RWPE1 (cell line): ENCODE measurements at regions not wholly inside any gene's neighbourhood (a gene's known extent, or its start where the extent isn't known, plus 50 kb on each side); places are given as distances from the start of the nearest gene placed in this dataset.

Source experiments
- CTCF ChIA-PET: fragments of 350-600 bp; sonication (Branson Sonifier 250); formaldehyde crosslinking; extraction: SDS; loops from one replicate; lab custom pipeline; 2021; lab: Yijun Ruan, JAX
- POLR2A ChIA-PET: fragments of 400-600 bp; formaldehyde crosslinking; extraction: SDS; loops from one replicate; lab custom pipeline; 2020; ENCODE audit warnings: antibody characterized with exemption; ENCODE audit not compliant: low non-redundant PET; lab: Yijun Ruan, JAX
- DNase-seq: peaks from one replicate; pipeline ENCODE4 v3.0.0; 2012; ENCODE audit warnings: low spot score
- H3K27ac ChIP-seq: fragments of 450-650 bp; 2 replicates; pipeline ENCODE4 v1.5.1; 2017
- CTCF ChIP-seq: fragments of 450-650 bp; conservative IDR thresholded peaks from 2 replicates; pipeline ENCODE4 v1.5.1; 2017; ENCODE audit warnings: low read depth, mild to moderate bottlenecking

DNA sequence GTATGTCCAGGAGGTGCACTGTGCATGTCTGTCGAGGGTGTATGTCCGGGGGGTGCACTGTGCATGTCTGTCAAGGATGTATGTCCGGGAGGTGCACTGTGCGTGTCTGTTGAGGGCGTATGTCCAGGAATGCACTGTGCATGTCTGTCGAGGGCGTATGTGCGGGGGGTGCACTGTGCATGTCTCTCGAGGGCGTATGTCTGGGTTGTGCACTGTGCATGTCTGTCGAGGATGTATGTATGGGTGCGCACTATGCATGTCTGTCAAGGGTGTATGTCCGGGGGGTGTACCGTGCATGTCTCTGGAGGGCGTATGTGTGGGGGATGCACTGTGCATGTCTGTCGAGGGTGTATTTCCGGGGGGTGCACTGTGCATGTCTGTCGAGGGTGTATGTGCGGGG lies 249.3 kb upstream of the MYT1L start:
- no peak overlapping the region for H3K27ac ChIP-seq
- no peak for DNase-seq
- ChIA-PET CTCF (no interaction called here), POLR2A (no interaction called here)
- TF ChIP-seq CTCF, result no peak

DNA sequence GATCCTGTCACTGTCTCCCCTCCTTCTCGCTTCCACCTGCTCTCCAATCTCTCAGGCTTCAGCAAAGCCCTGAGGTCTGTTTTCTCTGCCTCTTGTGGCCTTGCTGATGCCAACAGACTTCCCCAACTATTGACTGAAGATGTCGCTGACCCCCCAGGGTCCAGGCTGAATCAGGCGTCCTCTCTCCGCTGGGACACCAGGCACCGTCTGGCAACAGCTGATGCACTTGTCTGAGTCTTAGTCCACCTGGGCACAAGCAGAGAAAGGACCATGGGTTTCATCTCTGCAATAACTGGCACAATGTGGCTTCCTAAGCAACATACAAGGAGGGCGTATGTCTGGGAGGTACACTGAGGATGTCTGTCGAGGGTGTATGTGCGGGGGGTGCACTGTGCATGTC lies 248.7 kb upstream of the MYT1L start:
- TF ChIP-seq CTCF, result no peak

DNA sequence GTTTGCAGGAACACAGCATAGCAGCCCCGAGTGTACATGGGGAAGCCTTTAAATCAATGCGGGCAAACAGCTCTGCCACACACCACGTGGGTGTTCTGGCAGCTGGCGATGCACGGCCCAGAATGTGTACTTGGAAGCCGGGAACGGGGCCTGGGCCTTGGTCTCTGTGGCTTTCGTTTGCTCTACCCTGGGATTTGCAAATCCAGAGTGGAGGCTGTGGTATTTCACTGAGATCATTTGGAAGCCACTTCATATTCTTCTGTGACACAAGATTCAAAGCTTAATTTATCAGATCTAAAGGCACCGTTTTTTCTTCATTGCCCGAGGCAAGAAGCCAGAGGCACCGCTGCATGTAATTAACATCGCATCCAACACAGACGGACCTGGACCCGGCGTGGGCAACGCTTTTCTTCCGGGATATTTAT lies 246.3 kb upstream of the MYT1L start:
- ChIA-PET POLR2A (interaction anchor here (0.7 kb wide), 1 partner anchor 136 kb away, joined by 3 read pairs; no protein-coding TSS in a partner anchor), CTCF (no interaction called here)
- no peak for DNase-seq
- H3K27ac ChIP-seq, result no peak overlapping the region
- TF ChIP-seq CTCF, result no peak

More for the DNA sequence above, 248.7 kb upstream of the MYT1L start:
- no peak overlapping the region for H3K27ac ChIP-seq
- POLR2A ChIA-PET, result no interaction called here
- DNase-seq, result no peak
- CTCF ChIA-PET, result no interaction called here

- ChIA-PET POLR2A (no interaction called here), CTCF (no interaction called here)
- no peak overlapping the region for H3K27ac ChIP-seq
- no peak for DNase-seq
- no peak for TF ChIP-seq CTCF
These were observed 244.9 kb upstream of the MYT1L start for GRCh38 chr2:2575870-2576386.

DNA sequence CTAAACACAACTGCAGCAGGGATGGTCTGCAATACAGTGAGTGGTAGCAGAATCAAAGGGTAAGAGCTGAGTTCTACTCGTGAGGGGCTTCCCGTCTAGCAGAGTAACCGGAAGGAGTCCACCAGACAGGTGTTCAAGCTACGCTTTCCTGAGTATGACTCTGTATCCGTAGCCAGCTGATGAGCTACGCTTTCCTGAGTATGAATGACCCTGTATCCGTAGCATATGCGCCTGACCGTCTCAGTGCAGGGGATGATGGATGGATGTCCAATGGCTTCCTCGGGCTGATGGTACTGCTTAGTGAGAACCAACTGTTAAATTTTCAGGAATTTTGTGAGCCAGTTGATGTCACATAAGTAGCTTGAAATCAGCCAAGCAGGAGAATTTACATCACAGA lies 244.1 kb upstream of the MYT1L start:
- CTCF ChIA-PET, result interaction anchor here (0.8 kb wide), 1 partner anchor 731 kb away, joined by 3 read pairs; no protein-coding TSS in a partner anchor
- POLR2A ChIA-PET, result no interaction called here
- no peak for TF ChIP-seq CTCF
- no peak for DNase-seq
- H3K27ac ChIP-seq, result no peak overlapping the region

- TF ChIP-seq CTCF, result no peak
- no peak for DNase-seq
- H3K27ac ChIP-seq, result no peak overlapping the region
- ChIA-PET CTCF (interaction anchor here (0.8 kb wide), 1 partner anchor 731 kb away, joined by 3 read pairs; no protein-coding TSS in a partner anchor), POLR2A (no interaction called here)
These were observed 243.5 kb upstream of the MYT1L start for GRCh38 chr2:2574401-2575180.
